ENCODE measurements at regions not wholly inside any gene's neighbourhood (a gene's known extent, or its start where the extent isn't known, plus 50 kb on each side); places are given as distances from the start of the nearest gene placed in this dataset.

GRCh38 chr14:24744641-24745040 lies 110.7 kb upstream of the GZMB start:
- Histone ChIP-seq H4K20me1 (ENCODE audit: low read depth, low read length) (no peaks in the 10 kb centered on the region), H3K4me3 (ENCODE audit: insufficient read depth, low read length, poor library complexity, severe bottlenecking) (no peak overlapping the region), H3K27me3 (ENCODE audit: low read length) (no peaks in the 10 kb centered on the region), H3K9me3 (ENCODE audit: insufficient read depth, low read length) (no peaks in the 10 kb centered on the region), H3K36me3 (ENCODE audit: low read length) (no peaks in the 10 kb centered on the region), H3K4me2 (ENCODE audit: low read depth, low read length, poor library complexity, severe bottlenecking) (no peak overlapping the region), H3K9ac (ENCODE audit: low read length) (no peak overlapping the region), H3F3A (ENCODE audit: insufficient read depth) (no peaks in the 10 kb centered on the region), H3K9me2 (replicated peaks; ENCODE audit: insufficient read depth, low read length) (no peaks in the 10 kb centered on the region), H2AFZ (ENCODE audit: low read depth, low read length, severe bottlenecking) (no peak overlapping the region), H3K79me2 (ENCODE audit: insufficient read depth, low read length) (no peaks in the 10 kb centered on the region), H3K27ac (ENCODE audit: low read depth, low read length) (no peak overlapping the region)
- TF ChIP-seq EZH2phosphoT487 (conservative IDR thresholded peaks at IDR 0.05; ENCODE audit: low read length): no peak
- no peak for TF ChIP-seq CTCF (IDR thresholded peaks at IDR 0.05; ENCODE audit: insufficient read depth, low read length, poor library complexity, severe bottlenecking)

GRCh38 chr14:24741871-24742270 lies 107.9 kb upstream of the GZMB start:
- Histone ChIP-seq H3K27ac (ENCODE audit: low read depth, low read length) (no peak overlapping the region), H3K4me2 (ENCODE audit: low read depth, low read length, poor library complexity, severe bottlenecking) (no peak overlapping the region)
- TF ChIP-seq EZH2phosphoT487 (conservative IDR thresholded peaks at IDR 0.05; ENCODE audit: low read length) (no peak), CTCF (IDR thresholded peaks at IDR 0.05; ENCODE audit: insufficient read depth, low read length, poor library complexity, severe bottlenecking) (no peak)

GRCh38 chr14:24735984-24736630 lies 102.1 kb upstream of the GZMB start:
- no peak for TF ChIP-seq CTCF (IDR thresholded peaks at IDR 0.05; ENCODE audit: insufficient read depth, low read length, poor library complexity, severe bottlenecking)
- no peak for TF ChIP-seq EZH2phosphoT487 (conservative IDR thresholded peaks at IDR 0.05; ENCODE audit: low read length)
- Histone ChIP-seq H2AFZ (ENCODE audit: low read depth, low read length, severe bottlenecking) (no peak overlapping the region), H3K9ac (ENCODE audit: low read length) (no peak overlapping the region), H3K9me3 (ENCODE audit: insufficient read depth, low read length) (no peaks in the 10 kb centered on the region), H3K4me3 (ENCODE audit: insufficient read depth, low read length, poor library complexity, severe bottlenecking) (no peak overlapping the region), H3K79me2 (ENCODE audit: insufficient read depth, low read length) (no peaks in the 10 kb centered on the region), H3K9me2 (replicated peaks; ENCODE audit: insufficient read depth, low read length) (no peaks in the 10 kb centered on the region), H3F3A (ENCODE audit: insufficient read depth) (no peaks in the 10 kb centered on the region), H3K4me2 (ENCODE audit: low read depth, low read length, poor library complexity, severe bottlenecking) (no peak overlapping the region), H3K27ac (ENCODE audit: low read depth, low read length) (no peak overlapping the region), H3K36me3 (ENCODE audit: low read length) (no peaks in the 10 kb centered on the region), H4K20me1 (ENCODE audit: low read depth, low read length) (no peaks in the 10 kb centered on the region), H3K27me3 (ENCODE audit: low read length) (no peaks in the 10 kb centered on the region)

More at GRCh38 chr14:24741871-24742270, 107.9 kb upstream of the GZMB start:
- no peaks in the 10 kb centered on the region for H3K9me2 ChIP-seq (replicated peaks; ENCODE audit: insufficient read depth, low read length)
- no peaks in the 10 kb centered on the region for H3F3A ChIP-seq (ENCODE audit: insufficient read depth)
- H3K9me3 ChIP-seq (ENCODE audit: insufficient read depth, low read length): no peaks in the 10 kb centered on the region
- H2AFZ ChIP-seq (ENCODE audit: low read depth, low read length, severe bottlenecking): no peak overlapping the region
- H3K9ac ChIP-seq (ENCODE audit: low read length): no peak overlapping the region
- H4K20me1 ChIP-seq (ENCODE audit: low read depth, low read length): no peaks in the 10 kb centered on the region
- no peak overlapping the region for H3K4me3 ChIP-seq (ENCODE audit: insufficient read depth, low read length, poor library complexity, severe bottlenecking)
- no peaks in the 10 kb centered on the region for H3K36me3 ChIP-seq (ENCODE audit: low read length)
- no peaks in the 10 kb centered on the region for H3K79me2 ChIP-seq (ENCODE audit: insufficient read depth, low read length)
- no peaks in the 10 kb centered on the region for H3K27me3 ChIP-seq (ENCODE audit: low read length)
